Upper lobe of left lung (tissue), 6 donors: ENCODE measurements at regions not wholly inside any gene's neighbourhood (a gene's known extent, or its start where the extent isn't known, plus 50 kb on each side); places are given as distances from the start of the nearest gene placed in this dataset.

ENCODE experiments used
- ATAC-seq, 2 donors: fragments of 200-7000 bp; cut with Tn5 transposase; one replicate each; pipeline ENCODE4 v1.9.1; 2022; ENCODE audit warnings: mild to moderate bottlenecking in 2 of 2, moderate library complexity in 2 of 2; ENCODE audit not compliant: low FRiP score in 2 of 2
- DNase-seq, 2 donors: peaks; one replicate each; pipeline ENCODE4 v3.0.0-alpha.2; 2019 to 2020
- H3K27ac ChIP-seq, 4 donors: fragments of 200-600 bp; sonication (generic); one replicate each; pipeline ENCODE4 v1.5.1; 2016 to 2019
- H3K27me3 ChIP-seq, 4 donors: fragments of 200-600 bp; sonication (generic); one replicate each; pipeline ENCODE4 v1.5.1; 2017 to 2019
- H3K36me3 ChIP-seq, 4 donors: fragments of 200-600 bp; sonication (generic); one replicate each; pipeline ENCODE4 v1.5.1; 2016 to 2019
- H3K4me1 ChIP-seq, 4 donors: fragments of 200-600 bp; sonication (generic); one replicate each; pipeline ENCODE4 v1.5.1; 2018 to 2019
- H3K4me3 ChIP-seq, 4 donors: fragments of 200-600 bp; sonication (generic); one replicate each; pipeline ENCODE4 v1.5.1; 2017 to 2019; ENCODE audit warnings: mild to moderate bottlenecking in 2 of 4, moderate library complexity in 1 of 4
- H3K9me3 ChIP-seq, 4 donors: fragments of 200-600 bp; sonication (generic); one replicate each; pipeline ENCODE4 v1.5.1; 2018 to 2019
- CTCF ChIP-seq, 6 experiments: fragments of 450-650 bp in 4 of 6; fragments of 200-600 bp in 2 of 6; sonication (generic) in 2 of 6; IDR thresholded peaks; one replicate each; pipeline ENCODE4 v1.5.1; 2016 to 2019; ENCODE audit warnings: antibody characterized with exemption in 6 of 6
- EP300 ChIP-seq, 4 donors: sonication (generic); formaldehyde crosslinking; IDR thresholded peaks; one replicate each; pipeline ENCODE4 v1.5.1; 2017; ENCODE audit warnings: antibody characterized with exemption in 4 of 4, control low read depth in 2 of 4
- POLR2A ChIP-seq, 4 donors: fragments of 450-650 bp; IDR thresholded peaks; one replicate each; pipeline ENCODE4 v1.5.1; 2016 to 2017; ENCODE audit warnings: antibody characterized with exemption in 4 of 4, mild to moderate bottlenecking in 2 of 4
- POLR2AphosphoS5 ChIP-seq, 2 donors: sonication (generic); formaldehyde crosslinking; IDR thresholded peaks; one replicate each; pipeline ENCODE4 v1.5.1; 2017; ENCODE audit warnings: antibody characterized with exemption in 2 of 2
- WGBS, 2 donors: methylation state at CpG; one replicate each; pipeline ENCODE4 v1.1.5; 2017 to 2018; 5-methylcytosine and 5-hydroxymethylcytosine counted together
- donor health status: DM: no; HTN: no; CAD: no; lungs with moderate emphysema.
- donor health status: DM: no; HTN: yes; CAD: no; lungs with severe emphysema.

GRCh38 chr7:118061386-118061785 lies 122.6 kb upstream of the LSM8 start:
- Histone ChIP-seq H3K4me1 (no peaks in the 10 kb centered on the region), H3K9me3 (no peaks in the 10 kb centered on the region), H3K4me3 (no peak overlapping the region), H3K27ac (no peak overlapping the region), H3K36me3 (no peaks in the 10 kb centered on the region), H3K27me3 (no peaks in the 10 kb centered on the region)
- no peak for DNase-seq
- 69 to 73% methylated on average over 6 of the region's 6 CpGs for WGBS, 2 donors
- no peak for ATAC-seq
- TF ChIP-seq EP300 (IDR thresholded peaks at IDR 0.05) (no peak), POLR2A (IDR thresholded peaks at IDR 0.05) (no peak), CTCF (IDR thresholded peaks at IDR 0.05) (no peak)

- 56 to 66% methylated on average over 5 of the region's 5 CpGs for WGBS, 2 donors
- Histone ChIP-seq H3K4me1 (no peaks in the 10 kb centered on the region), H3K27ac (no peak overlapping the region), H3K36me3 (no peaks in the 10 kb centered on the region), H3K4me3 (no peak overlapping the region), H3K27me3 (no peaks in the 10 kb centered on the region), H3K9me3 (no peaks in the 10 kb centered on the region)
- TF ChIP-seq EP300 (IDR thresholded peaks at IDR 0.05) (no peak), CTCF (IDR thresholded peaks at IDR 0.05) (no peak), POLR2AphosphoS5 (IDR thresholded peaks at IDR 0.05) (no peak), POLR2A (IDR thresholded peaks at IDR 0.05) (no peak)
- DNase-seq: no peak
- no peak for ATAC-seq
These were observed 110.9 kb upstream of the LSM8 start for GRCh38 chr7:118072893-118073674.

GRCh38 chr7:118075936-118076335 lies 108.0 kb upstream of the LSM8 start:
- TF ChIP-seq POLR2AphosphoS5 (IDR thresholded peaks at IDR 0.05) (no peak), CTCF (IDR thresholded peaks at IDR 0.05) (no peak), EP300 (IDR thresholded peaks at IDR 0.05) (no peak), POLR2A (IDR thresholded peaks at IDR 0.05) (no peak)
- no peaks in the 10 kb centered on the region for H3K27me3 ChIP-seq
- H3K4me3 ChIP-seq: no peak overlapping the region
- DNase-seq (no peak), ATAC-seq (no peak)
- no peaks in the 10 kb centered on the region for H3K9me3 ChIP-seq
- 85 to 90% methylated on average over 2 of the region's 2 CpGs for WGBS, 2 donors
- H3K36me3 ChIP-seq: no peaks in the 10 kb centered on the region
- H3K4me1 ChIP-seq: no peaks in the 10 kb centered on the region
- no peak overlapping the region for H3K27ac ChIP-seq

GRCh38 chr7:118076564-118076963 lies 107.4 kb upstream of the LSM8 start:
- ATAC-seq (no peak), DNase-seq (no peak)
- Histone ChIP-seq H3K4me1 (no peaks in the 10 kb centered on the region), H3K9me3 (no peaks in the 10 kb centered on the region), H3K27me3 (no peaks in the 10 kb centered on the region), H3K4me3 (no peak overlapping the region), H3K36me3 (no peaks in the 10 kb centered on the region), H3K27ac (no peak overlapping the region)
- TF ChIP-seq POLR2A (IDR thresholded peaks at IDR 0.05) (no peak), POLR2AphosphoS5 (IDR thresholded peaks at IDR 0.05) (no peak), CTCF (IDR thresholded peaks at IDR 0.05) (no peak), EP300 (IDR thresholded peaks at IDR 0.05) (no peak)
- 91 to 96% methylated on average over 3 of the region's 3 CpGs for WGBS, 2 donors

- Histone ChIP-seq H3K27me3 (no peaks in the 10 kb centered on the region), H3K4me1 (no peaks in the 10 kb centered on the region), H3K4me3 (no peak overlapping the region), H3K36me3 (no peaks in the 10 kb centered on the region), H3K27ac (no peak overlapping the region), H3K9me3 (no peaks in the 10 kb centered on the region)
- TF ChIP-seq CTCF (IDR thresholded peaks at IDR 0.05): no peak
- TF ChIP-seq POLR2A (IDR thresholded peaks at IDR 0.05): no peak
- TF ChIP-seq EP300 (IDR thresholded peaks at IDR 0.05): no peak
- no peak for TF ChIP-seq POLR2AphosphoS5 (IDR thresholded peaks at IDR 0.05)
- no peak for ATAC-seq
- DNase-seq: no peak
These were observed 105.9 kb upstream of the LSM8 start for GRCh38 chr7:118078015-118078414.
